HG02870 (cell line): ENCODE measurements at regions not wholly inside any gene's neighbourhood (a gene's known extent, or its start where the extent isn't known, plus 50 kb on each side); places are given as distances from the start of the nearest gene placed in this dataset.
"Not testable (repeated sequence)": the region's sequence is repeated elsewhere in the genome, so short reads cannot be mapped to it uniquely, and the experiment has no call there.

Source experiments
- ATAC-seq: cut with Tn5 transposase; IDR thresholded peaks from one replicate; pipeline ENCODE4 v1.9.1; 2021; ENCODE audit warnings: mild to moderate bottlenecking, moderate library complexity; ENCODE audit not compliant: unreplicated experiment

DNA sequence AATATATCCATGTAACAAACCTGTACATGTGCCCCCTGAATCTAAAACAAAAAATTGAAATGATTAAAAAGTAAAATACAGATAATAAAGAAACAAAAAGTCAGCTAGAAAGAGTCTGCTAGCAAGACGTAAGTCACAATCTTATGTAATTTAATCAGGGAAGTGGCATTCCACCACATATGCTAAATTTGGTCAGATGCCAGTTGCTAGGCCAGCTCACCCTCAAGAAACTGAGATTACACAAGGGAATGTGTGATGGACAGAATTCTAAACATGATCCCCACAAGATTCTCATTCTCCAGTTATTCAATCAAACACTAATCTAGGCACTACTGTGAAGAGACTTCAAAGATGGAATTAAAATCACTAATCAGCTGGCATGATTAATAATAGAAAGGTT, 689.3 kb downstream of the CENPC start:
- ATAC-seq: no peak

DNA sequence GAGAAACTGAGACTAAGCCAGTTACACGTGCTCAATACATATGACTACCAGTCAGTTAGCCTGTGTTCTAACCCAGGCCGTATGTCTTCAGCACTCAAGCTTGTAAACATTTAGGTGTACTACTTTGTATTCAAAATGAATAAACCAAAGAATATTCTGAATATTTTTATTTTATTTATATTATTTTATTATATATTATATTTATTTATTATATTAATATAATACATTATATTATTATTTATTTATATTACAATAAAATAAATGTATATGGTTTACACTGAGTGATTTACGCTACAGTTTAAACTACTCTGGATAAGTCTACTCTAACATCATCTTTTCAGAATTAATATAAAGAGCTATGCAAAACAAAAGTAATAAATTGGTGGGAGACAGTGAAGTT, 691.5 kb downstream of the CENPC start:
- ATAC-seq: no peak

DNA sequence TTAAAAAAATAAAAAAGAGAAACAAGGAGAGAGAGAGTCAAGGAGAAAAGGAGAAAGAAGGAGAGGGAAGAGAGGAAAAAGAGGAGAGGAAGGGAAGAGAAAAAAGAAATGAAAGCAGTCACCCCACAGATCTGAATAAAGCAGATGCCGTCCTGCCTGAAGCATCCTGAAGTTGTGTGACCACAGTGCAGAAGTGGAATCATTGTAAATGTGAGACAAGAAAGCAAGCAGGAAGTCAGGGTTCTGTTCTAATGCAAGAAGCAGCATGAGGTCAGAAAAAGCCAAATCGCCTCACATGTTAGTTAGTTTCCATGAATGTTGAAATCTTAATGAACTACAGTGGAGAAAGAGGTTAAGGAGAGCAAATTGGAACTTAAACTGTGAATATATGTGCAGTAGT, 692.5 kb downstream of the CENPC start:
- ATAC-seq: no peak

DNA sequence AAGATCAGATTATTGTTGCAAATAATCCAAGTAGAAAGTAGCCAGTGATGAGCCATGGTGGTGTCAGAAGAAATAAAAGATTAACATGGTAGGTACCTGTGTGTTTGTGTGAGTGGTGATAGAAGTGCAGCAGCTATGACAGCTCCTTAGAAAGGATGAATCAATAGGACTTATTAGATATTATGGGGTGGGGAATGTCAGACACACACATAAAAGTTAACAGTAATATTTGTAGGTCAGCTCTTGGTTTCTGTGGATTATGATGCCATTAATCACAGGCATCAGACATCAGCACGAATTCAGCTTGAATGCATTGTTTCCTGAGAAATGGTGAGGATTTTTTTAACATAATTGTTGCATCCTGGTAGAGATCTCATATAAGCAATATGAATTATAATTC, 695.7 kb downstream of the CENPC start:
- ATAC-seq: no peak

- ATAC-seq: no peak
Observed at GRCh38 chr4:66842724-66843088, 702.6 kb downstream of the CENPC start.

GRCh38 chr4:66842026-66842723, 703.1 kb downstream of the CENPC start:
- no peak for ATAC-seq

DNA sequence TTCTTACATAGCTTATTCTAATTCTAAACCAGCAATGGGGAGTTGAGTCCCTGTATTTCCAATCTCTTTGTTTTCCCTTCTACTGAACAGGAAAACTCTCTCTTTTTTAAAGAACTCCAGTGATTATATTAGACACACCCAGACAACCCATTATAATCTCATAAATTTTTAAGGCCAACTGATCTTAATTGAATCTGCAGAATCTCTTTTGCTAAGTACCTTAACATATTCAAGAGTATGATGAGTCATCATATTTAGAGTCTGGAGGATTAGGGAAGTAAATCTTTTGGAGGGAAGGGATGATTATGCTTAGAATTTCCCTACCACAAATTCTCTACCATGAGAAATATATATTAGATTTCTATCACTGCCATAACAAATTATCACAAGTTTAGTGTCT, 705.1 kb downstream of the CENPC start:
- no peak for ATAC-seq

GRCh38 chr4:66837279-66837922, 707.9 kb downstream of the CENPC start:
- no peak for ATAC-seq

DNA sequence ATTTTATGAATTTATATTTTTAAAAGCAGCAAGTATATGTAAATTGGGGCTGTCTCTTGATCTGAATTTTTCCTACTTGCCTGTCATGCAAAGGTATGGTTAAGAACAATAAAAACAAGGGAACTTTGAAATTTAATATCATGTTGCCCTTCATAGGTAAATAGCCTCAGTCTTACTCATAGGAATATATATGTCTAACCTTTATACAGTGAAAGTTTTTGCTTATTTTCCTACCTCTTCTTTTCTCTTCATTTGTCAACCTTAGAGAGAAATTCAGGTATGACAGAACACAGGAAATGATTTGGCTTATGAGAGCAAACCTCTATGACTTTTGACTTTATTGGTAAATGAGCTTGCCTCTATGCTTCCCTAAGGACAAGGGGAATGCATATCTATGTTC, 716.0 kb downstream of the CENPC start:
- ATAC-seq: no peak

GRCh38 chr4:66820681-66821080, 724.6 kb downstream of the CENPC start:
- ATAC-seq: no peak

GRCh38 chr4:66814277-66814676, 731.0 kb downstream of the CENPC start:
- ATAC-seq: no peak

DNA sequence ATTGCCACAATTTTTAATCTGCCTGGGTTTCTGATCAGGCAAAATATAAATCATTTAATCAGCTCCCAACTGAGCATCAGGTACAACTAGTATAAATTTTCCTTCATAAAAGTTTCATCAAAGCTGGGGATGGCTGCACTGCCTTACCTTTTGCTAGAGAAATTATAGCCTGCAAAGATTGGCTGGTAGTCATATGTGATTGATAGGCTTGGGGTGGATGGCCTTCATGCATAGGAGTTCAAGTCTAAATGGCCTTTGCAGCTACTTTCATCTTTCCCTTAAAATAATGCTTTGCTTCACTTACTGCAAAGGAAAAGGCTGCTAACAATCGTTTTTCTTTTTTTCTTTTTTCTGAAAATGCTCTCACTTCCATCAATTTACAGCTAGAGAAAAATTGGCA, 739.7 kb downstream of the CENPC start:
- no peak for ATAC-seq

DNA sequence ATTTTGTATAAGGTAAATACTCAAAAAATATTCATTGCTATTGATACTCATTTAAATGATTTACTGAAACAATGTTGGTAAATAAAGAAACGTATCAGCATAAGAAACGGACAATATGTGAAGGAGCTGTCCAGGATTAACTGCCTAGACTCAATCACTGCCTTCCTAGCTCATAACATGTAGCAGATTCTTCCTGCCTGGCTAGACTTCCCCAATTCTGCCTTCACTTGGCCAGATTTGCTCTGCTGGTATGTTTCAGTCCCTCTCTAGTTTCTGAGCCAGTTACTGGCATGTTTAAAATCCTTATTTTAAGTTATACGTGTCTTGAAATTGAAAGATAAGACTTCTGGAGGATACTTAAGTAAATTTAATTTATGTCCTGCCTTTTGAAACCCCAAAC, 740.3 kb downstream of the CENPC start:
- no peak for ATAC-seq

- ATAC-seq: no peak
Observed at GRCh38 chr4:66797608-66798007, 747.7 kb downstream of the CENPC start.

- no peak for ATAC-seq
Observed at GRCh38 chr4:66795724-66796123, 749.6 kb downstream of the CENPC start.

- no peak for ATAC-seq
Observed at GRCh38 chr4:66794390-66795034, 750.8 kb downstream of the CENPC start.

- no peak for ATAC-seq
Observed at GRCh38 chr4:66791686-66792085, 753.6 kb downstream of the CENPC start.

GRCh38 chr4:66785479-66785878, 759.8 kb downstream of the CENPC start:
- ATAC-seq: no peak

- not testable (repeated sequence) for ATAC-seq
Observed at GRCh38 chr4:66782751-66783150, 762.6 kb downstream of the CENPC start.

DNA sequence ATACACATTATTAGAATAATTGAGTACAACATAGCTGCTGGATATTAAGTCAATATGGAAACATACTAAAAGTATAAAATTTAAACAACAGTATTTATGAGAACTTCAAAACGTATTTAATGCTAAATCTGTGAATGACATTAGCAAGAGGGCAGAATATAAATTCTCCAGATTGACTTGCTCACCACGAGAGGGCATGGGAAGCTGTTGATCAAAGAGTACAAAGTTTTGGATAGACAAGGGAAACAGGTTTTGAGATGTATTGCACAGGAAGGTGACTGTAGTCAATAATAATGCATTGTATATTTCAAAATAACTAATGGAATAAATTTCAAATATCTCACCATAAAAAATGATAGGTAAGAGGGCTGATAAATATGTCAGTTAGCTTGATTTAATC, 768.2 kb downstream of the CENPC start:
- ATAC-seq: no peak

DNA sequence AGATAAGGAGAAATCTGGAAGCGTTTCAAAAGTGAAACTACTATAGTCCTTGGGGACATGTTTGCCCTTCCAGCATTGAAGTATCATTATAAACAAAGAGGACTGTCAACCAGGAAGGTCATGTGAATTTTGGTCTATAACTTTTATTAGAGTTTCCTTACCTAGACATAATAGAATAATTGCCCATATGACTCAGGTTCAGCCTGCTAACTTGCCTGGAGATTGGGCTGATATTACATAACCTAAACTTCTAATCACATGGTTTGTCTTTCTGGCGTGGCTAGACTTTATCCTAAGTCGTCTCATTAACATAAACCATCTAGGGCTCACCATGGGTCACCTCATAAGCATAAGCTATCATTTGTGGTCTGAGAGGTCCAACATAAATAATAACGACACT, 775.9 kb downstream of the CENPC start:
- ATAC-seq: no peak

DNA sequence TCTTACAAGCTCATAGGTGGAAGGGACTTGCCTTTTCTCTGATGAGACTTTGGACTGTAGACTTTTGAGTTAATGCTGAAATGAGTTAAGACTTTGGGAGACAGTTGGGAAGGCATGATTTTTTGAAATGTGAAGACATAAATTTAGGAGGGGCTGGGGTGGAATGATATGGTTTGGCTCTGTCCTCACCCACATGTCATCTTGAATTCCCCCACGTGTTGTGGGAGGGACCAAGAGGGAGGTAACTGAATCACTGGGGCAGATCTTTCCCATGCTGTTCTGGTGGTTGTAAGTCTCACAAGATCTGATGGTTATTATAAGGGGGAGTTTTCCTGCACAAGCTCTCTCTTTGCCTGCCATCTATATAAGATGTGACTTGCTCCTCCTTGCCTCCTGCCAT, 777.9 kb downstream of the CENPC start:
- no peak for ATAC-seq
